NCI-H1417 (cell line): ENCODE measurements at regions not wholly inside any gene's neighbourhood (a gene's known extent, or its start where the extent isn't known, plus 50 kb on each side); places are given as distances from the start of the nearest gene placed in this dataset.
"Not testable (repeated sequence)": the region's sequence is repeated elsewhere in the genome, so short reads cannot be mapped to it uniquely, and the experiment has no call there.

Experiments used
- DNase-seq, 3 experiments: peaks; one replicate each; lab custom pipeline; 2025; lab: John Stamatoyannopoulos, UW

GRCh38 chr9:113664181-113664875 is 200.8 kb downstream of the RGS3 start:
- no peak for DNase-seq

GRCh38 chr9:113665064-113665463 is 201.5 kb downstream of the RGS3 start:
- no peak for DNase-seq

GRCh38 chr9:113665756-113666155 is 202.2 kb downstream of the RGS3 start:
- no peak for DNase-seq

DNA sequence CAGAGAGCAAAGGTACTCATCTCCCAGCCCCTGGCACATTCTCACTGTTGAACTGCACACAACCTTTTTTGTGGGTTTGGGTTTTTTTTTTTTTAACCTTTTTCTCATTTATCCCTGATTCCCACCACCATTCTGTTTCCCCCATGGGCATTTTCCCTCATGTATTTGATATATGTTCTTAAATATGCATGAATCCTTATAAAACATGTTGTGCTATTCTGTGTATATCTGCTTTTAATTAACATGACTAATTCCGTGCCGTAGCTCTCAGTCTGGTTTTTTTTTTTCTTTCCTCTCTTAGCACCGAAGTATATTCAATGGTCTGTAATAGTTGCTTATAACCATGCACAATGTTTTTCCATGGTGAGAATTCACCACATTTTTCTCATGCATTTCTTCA is 204.5 kb downstream of the RGS3 start:
- DNase-seq = no peak

GRCh38 chr9:113669522-113670115 is 206.1 kb downstream of the RGS3 start:
- no peak for DNase-seq

- DNase-seq = peak in 2 of 3 experiments; percentile 26 to 66
These were observed 202.4 kb upstream of the ZNF618 start for GRCh38 chr9:113673726-113674125.

GRCh38 chr9:113674436-113674835 is 201.7 kb upstream of the ZNF618 start:
- no peak for DNase-seq

DNA sequence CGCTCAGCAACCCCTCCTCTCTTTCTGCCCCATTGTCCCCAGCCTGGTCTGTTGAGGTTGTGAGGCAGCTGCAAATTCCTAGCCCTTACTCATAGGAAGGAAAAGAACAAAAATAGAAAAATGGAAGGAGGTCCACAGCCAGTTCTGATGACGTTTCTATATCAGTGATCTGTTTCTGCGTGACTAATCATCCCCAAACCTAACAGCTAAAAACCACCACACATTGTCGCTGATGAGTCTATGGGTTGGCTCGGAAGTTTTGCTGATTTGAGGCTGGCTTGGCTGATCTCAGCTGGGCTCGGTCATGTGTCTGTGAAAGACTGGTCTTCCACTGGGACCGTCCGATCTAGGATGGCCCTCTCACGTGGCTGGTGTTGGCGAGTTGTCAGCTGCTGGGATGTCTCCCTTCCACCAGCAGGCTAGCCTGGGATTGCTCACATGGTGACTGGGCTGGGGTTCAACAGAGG is 200.6 kb upstream of the ZNF618 start:
- DNase-seq = no peak

- DNase-seq = no peak
These were observed 199.1 kb upstream of the ZNF618 start for GRCh38 chr9:113677057-113677456.

DNA sequence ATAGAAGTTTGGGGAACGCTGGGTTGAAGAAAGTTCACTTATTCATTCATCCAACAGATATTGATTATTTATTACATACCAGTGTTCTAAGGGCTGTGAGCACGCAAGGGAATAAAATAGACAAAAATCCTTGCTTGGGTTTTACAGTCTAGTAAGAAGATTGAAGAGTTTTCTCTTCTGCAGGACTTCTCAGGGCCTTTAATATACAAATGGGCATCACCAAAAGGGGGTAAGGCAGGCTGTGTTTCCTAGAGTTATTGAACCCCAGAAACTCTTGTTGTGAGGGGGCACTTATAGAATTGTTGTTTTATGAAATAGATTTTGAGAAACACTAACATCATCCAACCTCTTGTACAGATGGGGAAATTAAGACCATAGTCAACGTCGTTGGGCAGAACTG is 198.5 kb upstream of the ZNF618 start:
- no peak for DNase-seq

DNA sequence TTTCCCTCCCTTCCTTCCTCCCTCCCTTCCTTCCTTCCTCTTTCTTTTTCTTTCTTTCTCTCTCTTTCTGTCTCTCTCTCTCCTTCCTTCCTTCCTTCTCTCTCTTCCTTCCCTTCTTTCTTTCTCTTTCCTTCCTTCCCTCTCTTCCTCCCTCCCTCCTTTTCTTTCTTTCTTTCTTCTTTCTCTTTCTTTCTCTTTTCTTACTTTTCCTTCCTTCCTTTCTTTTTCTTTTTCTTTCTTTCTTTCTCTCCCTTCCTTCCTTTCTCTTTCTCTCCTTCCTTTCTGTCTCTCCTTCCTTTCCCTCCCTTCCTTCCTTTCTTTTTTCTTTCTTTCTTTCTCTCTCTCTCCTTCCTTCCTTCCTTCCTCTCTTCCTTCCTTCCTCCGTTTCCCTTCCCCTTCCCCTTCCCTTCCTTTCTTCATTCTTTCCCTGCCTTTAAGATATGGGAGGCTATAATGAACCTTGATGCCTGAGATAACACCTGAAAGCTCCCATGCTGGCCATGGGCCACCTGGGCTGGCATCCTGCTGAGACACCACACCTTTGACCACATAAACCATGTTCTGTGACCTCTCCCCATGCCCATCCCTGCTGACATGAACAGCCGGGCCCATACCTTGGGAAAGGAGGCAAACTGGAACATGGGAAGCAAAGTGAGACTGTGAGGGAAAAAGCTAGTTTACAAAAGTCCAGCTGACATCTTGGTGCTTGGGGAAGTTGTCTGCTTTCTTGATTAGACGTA is 197.8 kb upstream of the ZNF618 start:
- DNase-seq = no peak

- DNase-seq = no peak
These were observed 197.3 kb upstream of the ZNF618 start for GRCh38 chr9:113678859-113679256.

DNA sequence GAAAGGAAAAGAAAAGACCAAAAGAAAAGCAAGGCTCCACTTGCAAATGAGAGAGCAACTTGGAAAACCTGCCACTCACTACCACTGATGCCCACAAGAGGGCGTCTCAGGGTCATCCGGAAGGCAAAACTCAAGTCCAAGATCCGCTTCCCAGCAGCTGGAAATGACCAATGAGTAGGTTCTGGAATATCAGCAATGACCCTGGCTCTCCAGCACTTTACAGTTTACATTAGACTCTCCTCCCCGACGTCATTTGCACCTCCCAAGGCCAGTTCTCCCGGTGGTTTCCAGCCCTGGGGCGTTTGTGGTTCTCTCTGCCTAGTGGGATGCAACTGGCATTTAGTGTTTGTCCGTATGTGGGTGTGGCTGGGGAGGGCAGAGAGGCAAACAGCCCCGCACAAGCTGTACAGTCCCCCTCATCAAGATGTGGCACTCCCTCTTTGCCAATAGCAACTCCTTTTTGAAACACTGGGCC is 193.8 kb upstream of the ZNF618 start:
- DNase-seq = peak; percentile 38 to 82 (median 54)

GRCh38 chr9:113685636-113686035 is 190.5 kb upstream of the ZNF618 start:
- not testable (repeated sequence) for DNase-seq

DNA sequence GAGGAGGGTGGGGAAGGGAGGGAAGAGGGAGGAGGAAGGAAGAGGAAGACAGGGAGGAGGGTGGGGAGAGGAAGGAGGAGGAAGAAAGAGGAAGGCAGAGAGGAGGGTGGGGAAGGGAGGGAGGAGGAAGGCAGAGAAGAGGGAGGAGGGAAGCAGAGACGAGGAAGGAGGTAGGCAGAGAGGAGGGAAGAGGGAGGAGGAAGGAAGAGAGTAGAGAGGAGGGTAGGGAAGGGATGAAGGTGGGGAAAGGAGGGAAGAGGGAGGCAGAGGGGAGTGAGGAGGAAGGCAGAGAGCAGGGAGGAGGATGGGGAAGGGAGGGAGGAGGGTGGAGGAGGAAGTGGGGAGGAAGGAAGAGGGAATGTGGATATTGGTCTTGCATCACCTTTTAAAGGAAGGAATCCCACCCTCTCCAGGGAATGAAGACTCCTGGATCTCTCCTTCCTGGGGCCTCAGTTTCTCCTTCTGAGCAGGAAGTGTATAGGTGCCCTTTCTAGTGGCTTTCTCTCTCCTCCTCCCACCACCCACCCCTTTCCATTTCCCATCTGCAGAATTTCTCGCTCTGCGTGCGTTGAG is 188.9 kb upstream of the ZNF618 start:
- no peak for DNase-seq

- peak in 2 of 3 experiments; percentile 41 to 57 for DNase-seq
These were observed 188.3 kb upstream of the ZNF618 start for GRCh38 chr9:113687680-113688371.

GRCh38 chr9:113690055-113690740 is 185.9 kb upstream of the ZNF618 start:
- no peak for DNase-seq

GRCh38 chr9:113692256-113692655 is 183.9 kb upstream of the ZNF618 start:
- DNase-seq = no peak

DNA sequence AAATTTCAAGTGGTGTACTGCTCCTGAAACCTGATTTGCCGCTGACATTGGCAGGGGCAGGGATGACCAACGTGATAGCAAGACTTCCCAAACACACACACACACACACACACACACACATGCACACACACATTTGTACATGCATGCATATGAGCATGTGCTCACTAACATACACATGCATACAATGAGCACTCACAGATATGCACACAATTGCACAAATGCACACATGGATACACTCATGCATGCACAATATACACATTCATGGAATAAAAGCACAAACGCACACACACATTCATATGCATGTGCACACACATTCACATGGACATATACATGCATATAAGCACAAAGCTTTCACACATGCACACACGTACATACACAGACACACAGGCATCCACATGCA is 181.2 kb upstream of the ZNF618 start:
- no peak for DNase-seq

DNA sequence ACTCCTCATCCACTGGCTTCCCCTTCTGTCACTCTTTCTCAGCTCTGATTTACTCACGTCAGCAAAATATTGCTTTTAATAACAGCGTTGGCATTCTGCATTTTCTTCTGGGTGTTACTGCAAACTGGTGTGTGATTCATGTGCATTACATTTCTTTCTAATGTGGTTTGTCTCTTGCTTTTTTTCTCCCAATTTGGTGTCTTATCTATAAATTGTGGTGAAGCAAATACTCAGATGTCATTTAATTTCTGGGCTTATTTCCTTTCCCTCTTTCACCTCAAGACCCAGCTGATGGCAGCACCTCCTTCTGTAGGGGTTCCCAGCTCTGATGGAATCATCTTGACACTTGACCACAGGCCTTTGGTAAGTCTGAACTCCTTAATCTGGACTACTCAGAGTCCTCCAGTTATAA is 180.7 kb upstream of the ZNF618 start:
- no peak for DNase-seq

GRCh38 chr9:113695901-113696300 is 180.2 kb upstream of the ZNF618 start:
- DNase-seq = no peak
